HepG2 (cell line): ENCODE measurements at regions not wholly inside any gene's neighbourhood (a gene's known extent, or its start where the extent isn't known, plus 50 kb on each side); places are given as distances from the start of the nearest gene placed in this dataset.

ENCODE experiments used
- ATAC-seq: fragments of 200-7000 bp; cut with Tn5 transposase; 3 replicates; pipeline ENCODE4 v1.9.1; 2020; ENCODE audit warnings: mild to moderate bottlenecking, moderate library complexity
- BruUV-seq: library from RNA; stranded (reverse); fragments of 400-500 nt; replicated peaks from 2 replicates; lab custom pipeline; 2021; lab: Mats Ljungman, UMichigan
- CTCF ChIA-PET: fragments of 300-600 bp; formaldehyde crosslinking; extraction: SDS; loops from one replicate; lab custom pipeline; 2021; ENCODE audit warnings: low total read pairs, inconsistent platforms, low intra/inter-chr PET ratio; lab: Yijun Ruan, JAX
- POLR2A ChIA-PET: fragments of 350-600 bp; sonication (Branson Sonifier 250); formaldehyde crosslinking; loops from one replicate; lab custom pipeline; 2020; ENCODE audit warnings: antibody characterized with exemption, inconsistent platforms; lab: Yijun Ruan, JAX
- DNase-seq: peaks from one replicate; pipeline ENCODE4 v3.0.0-alpha.2; 2015; ENCODE audit warnings: low spot score
- FAIRE-seq: peaks from 3 replicates; lab custom pipeline; 2011; peaks lifted over from hg19 to GRCh38; lab: Jason Lieb, UNC
- H2AFZ ChIP-seq: one replicate; pipeline ENCODE4 v1.6.1; 2011; ENCODE audit warnings: low read length, inconsistent platforms
- H3K27ac ChIP-seq: fragments of 300-600 bp; 3 replicates; pipeline ENCODE4 v1.8.0; 2011; ENCODE audit warnings: mixed run types, mild to moderate bottlenecking, mixed read lengths, low read length, inconsistent platforms; ENCODE audit not compliant: insufficient read depth; ENCODE audit errors: extremely low read length
- H3K27me3 ChIP-seq, 2 experiments: fragments of 200-600 bp in 1 of 2; 2 replicates in 1 of 2; 3 replicates in 1 of 2; pipeline versions ENCODE4 v1.6.0 to v1.8.0; 2011; ENCODE audit warnings: low read length in 2 of 2, mild to moderate bottlenecking in 2 of 2, moderate library complexity in 2 of 2, inconsistent platforms in 1 of 2; ENCODE audit not compliant: insufficient read depth in 2 of 2, control insufficient read depth in 1 of 2
- H3K36me3 ChIP-seq, 2 experiments: fragments of 200-600 bp in 1 of 2; replicated peaks in 1 of 2; 2 replicates in 1 of 2; 3 replicates in 1 of 2; pipeline versions ENCODE4 v1.5.1 to v1.8.0; 2011; ENCODE audit warnings: low read length in 2 of 2, inconsistent platforms in 1 of 2; ENCODE audit not compliant: insufficient read depth in 2 of 2, control insufficient read depth in 1 of 2
- H3K4me1 ChIP-seq: 2 replicates; pipeline ENCODE4 v1.5.1; 2012; ENCODE audit warnings: low read length, inconsistent platforms; ENCODE audit not compliant: insufficient read depth
- H3K4me2 ChIP-seq: 2 replicates; pipeline ENCODE4 v1.6.0; 2011; ENCODE audit warnings: low read depth, low read length, inconsistent platforms
- H3K4me3 ChIP-seq, 3 experiments: fragments of 200-600 bp in 1 of 3; sonication (generic), shearing (Covaris generic) in 1 of 3; replicated peaks in 1 of 3; 2 replicates each; pipeline ENCODE4 v1.5.1; 2011 to 2016; ENCODE audit warnings: low read length in 3 of 3, inconsistent platforms in 2 of 3, low read depth in 2 of 3, mild to moderate bottlenecking in 2 of 3, control low read depth in 1 of 3, mixed read lengths in 1 of 3; ENCODE audit not compliant: insufficient read depth in 1 of 3
- H3K79me2 ChIP-seq: one replicate; pipeline ENCODE4 v1.6.1; 2011; ENCODE audit warnings: low read length, inconsistent platforms; ENCODE audit not compliant: insufficient read depth
- H3K9ac ChIP-seq: 2 replicates; pipeline ENCODE4 v1.6.0; 2011; ENCODE audit warnings: mild to moderate bottlenecking, low read depth, low read length, inconsistent platforms; ENCODE audit not compliant: insufficient read depth
- H3K9me3 ChIP-seq: 2 replicates; pipeline ENCODE4 v1.5.1; 2012; ENCODE audit warnings: mild to moderate bottlenecking, low read length
- H4K20me1 ChIP-seq: 2 replicates; pipeline ENCODE4 v1.6.0; 2011; ENCODE audit warnings: inconsistent platforms, mild to moderate bottlenecking, low read length, moderate library complexity; ENCODE audit not compliant: insufficient read depth
- ATM ChIP-seq: fragments of 450-650 bp; IDR thresholded peaks from 2 replicates; pipeline ENCODE4 v1.7.1; 2017; ENCODE audit warnings: mild to moderate bottlenecking, borderline replicate concordance
- CBFB ChIP-seq: sonication (generic); formaldehyde crosslinking; IDR thresholded peaks from 2 replicates; pipeline ENCODE4 v1.4.0; 2020; ENCODE audit warnings: missing genetic modification reagents
- ELF1 ChIP-seq: sonication (generic); formaldehyde crosslinking; IDR thresholded peaks from 2 replicates; pipeline ENCODE4 v1.4.0; 2020; ENCODE audit warnings: missing genetic modification reagents
- ETV5 ChIP-seq: IDR thresholded peaks from 2 replicates; pipeline ENCODE4 v1.6.1; 2018; ENCODE audit warnings: missing biosample characterization, missing genetic modification reagents, inconsistent platforms, borderline replicate concordance
- HDAC2 ChIP-seq: sonication (generic); formaldehyde crosslinking; IDR thresholded peaks from 2 replicates; pipeline ENCODE4 v1.4.0; 2020; ENCODE audit warnings: missing genetic modification reagents
- KAT8 ChIP-seq: IDR thresholded peaks from 2 replicates; pipeline ENCODE4 v1.6.1; 2016; ENCODE audit warnings: missing genetic modification reagents, missing compliant biosample characterization
- MAFK ChIP-seq, 2 experiments: IDR thresholded peaks in 1 of 2; conservative IDR thresholded peaks in 1 of 2; 2 replicates each; pipeline ENCODE4 v1.6.1; 2011; ENCODE audit warnings: improper control_type of control experiment in 2 of 2, low read length in 2 of 2
- NFE2 ChIP-seq: sonication (generic); formaldehyde crosslinking; IDR thresholded peaks from 2 replicates; pipeline ENCODE4 v1.4.0; 2020; ENCODE audit warnings: missing genetic modification reagents
- PAF1 ChIP-seq: IDR thresholded peaks from 2 replicates; pipeline ENCODE4 v1.6.1; 2016; ENCODE audit warnings: missing genetic modification reagents, missing compliant biosample characterization
- POGZ ChIP-seq: sonication (generic); formaldehyde crosslinking; IDR thresholded peaks from 2 replicates; pipeline ENCODE4 v1.4.0; 2020; ENCODE audit warnings: mild to moderate bottlenecking, missing genetic modification reagents
- RBM39 ChIP-seq: fragments of 200-400 bp; formaldehyde crosslinking; IDR thresholded peaks from one replicate; pipeline ENCODE4 v1.6.1; 2018; ENCODE audit warnings: antibody characterized with exemption, mild to moderate bottlenecking, low read depth, low read length; ENCODE audit not compliant: poor library complexity, severe bottlenecking
- in situ Hi-C: cut with HindIII; loops from 2 replicates; pipeline ENCODE4 v1.10.0; 2017; ENCODE audit warnings: low pct_unique_long_range_greater_than_20kb; ENCODE audit not compliant: extremely low pct_ligation_motif_present
- intact Hi-C: fragments of 100-400 bp; cut with micrococcal nuclease; formaldehyde crosslinking; loops from one replicate; pipeline ENCODE4 v1.10.0; 2022; ENCODE audit not compliant: unreplicated experiment
- TF ChIP-seq, protein P1 (sequence below): sonication (generic); formaldehyde crosslinking; conservative IDR thresholded peaks from 2 replicates; pipeline ENCODE4 v1.4.0; 2020; ENCODE audit warnings: mild to moderate bottlenecking, missing genetic modification reagents, moderate library complexity
- TF ChIP-seq, protein P2 (sequence below): sonication (generic); formaldehyde crosslinking; IDR thresholded peaks from 2 replicates; pipeline ENCODE4 v1.8.0; 2022; ENCODE audit warnings: mild to moderate bottlenecking, missing genetic modification reagents, moderate library complexity
- TF ChIP-seq, protein P3 (sequence below): sonication (generic); formaldehyde crosslinking; IDR thresholded peaks from 2 replicates; pipeline ENCODE4 v1.9.0; 2021; ENCODE audit warnings: missing genetic modification reagents, borderline replicate concordance
- TF ChIP-seq, protein P4 (sequence below): sonication (generic); formaldehyde crosslinking; IDR thresholded peaks from 2 replicates; pipeline ENCODE4 v1.8.0; 2023; ENCODE audit warnings: mild to moderate bottlenecking, missing genetic modification reagents

DNA sequence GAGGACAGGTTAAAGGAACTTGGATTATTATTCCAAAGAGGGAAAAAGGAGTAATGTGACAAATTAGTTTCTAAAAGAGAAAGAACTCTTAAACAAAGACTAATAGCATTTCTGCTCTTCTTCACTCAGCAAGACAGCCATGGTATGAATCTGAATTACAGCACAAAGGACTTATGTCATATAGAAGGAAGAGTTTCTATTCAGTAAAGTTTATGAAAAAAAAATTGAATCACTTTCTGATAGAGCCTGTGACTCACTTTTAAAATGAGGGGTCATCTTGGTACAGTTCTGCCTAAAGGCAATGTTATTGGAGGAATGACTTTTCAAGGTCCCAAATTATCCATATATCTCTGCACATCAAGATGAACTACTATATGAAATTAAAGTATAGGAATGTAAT is 101.7 kb downstream of the DUSP6 start:
- ChIA-PET CTCF (no interaction called here), POLR2A (no interaction called here)
- Histone ChIP-seq H4K20me1 (no peaks in the 10 kb centered on the region), H3K79me2 (no peaks in the 10 kb centered on the region), H3K4me2 (no peak overlapping the region), H3K4me1 (peaks cover 12% of the 10 kb centered on the region), H3K9me3 (no peaks in the 10 kb centered on the region), H3K4me3 (no peak overlapping the region), H3K36me3 (no peaks in the 10 kb centered on the region), H3K27ac (no peak overlapping the region), H3K27me3 (no peaks in the 10 kb centered on the region), H3K9ac (no peak overlapping the region), H2AFZ (no peak overlapping the region)
- ATAC-seq (no peak), DNase-seq (no peak), FAIRE-seq (no peak)
- no TSS peak for BruUV-seq
- intact Hi-C loops: no loop called here
- in situ Hi-C loops: no loop called here
- TF ChIP-seq ATM (no peak), HDAC2 (CRISPR knock-in tag) (no peak), KAT8 (CRISPR knock-in tag) (no peak), ELF1 (no peak), MAFK (conservative IDR thresholded peaks at IDR 0.05 in 1 of 2, IDR thresholded peaks at IDR 0.05 in 1 of 2; ENCODE audit: low read length in 2 of 2) (no peak), PAF1 (CRISPR knock-in tag) (no peak), POGZ (no peak), NFE2 (CRISPR knock-in tag) (no peak), ETV5 (no peak), CBFB (no peak), RBM39 (no peak)
- TF ChIP-seq, protein P1, sequence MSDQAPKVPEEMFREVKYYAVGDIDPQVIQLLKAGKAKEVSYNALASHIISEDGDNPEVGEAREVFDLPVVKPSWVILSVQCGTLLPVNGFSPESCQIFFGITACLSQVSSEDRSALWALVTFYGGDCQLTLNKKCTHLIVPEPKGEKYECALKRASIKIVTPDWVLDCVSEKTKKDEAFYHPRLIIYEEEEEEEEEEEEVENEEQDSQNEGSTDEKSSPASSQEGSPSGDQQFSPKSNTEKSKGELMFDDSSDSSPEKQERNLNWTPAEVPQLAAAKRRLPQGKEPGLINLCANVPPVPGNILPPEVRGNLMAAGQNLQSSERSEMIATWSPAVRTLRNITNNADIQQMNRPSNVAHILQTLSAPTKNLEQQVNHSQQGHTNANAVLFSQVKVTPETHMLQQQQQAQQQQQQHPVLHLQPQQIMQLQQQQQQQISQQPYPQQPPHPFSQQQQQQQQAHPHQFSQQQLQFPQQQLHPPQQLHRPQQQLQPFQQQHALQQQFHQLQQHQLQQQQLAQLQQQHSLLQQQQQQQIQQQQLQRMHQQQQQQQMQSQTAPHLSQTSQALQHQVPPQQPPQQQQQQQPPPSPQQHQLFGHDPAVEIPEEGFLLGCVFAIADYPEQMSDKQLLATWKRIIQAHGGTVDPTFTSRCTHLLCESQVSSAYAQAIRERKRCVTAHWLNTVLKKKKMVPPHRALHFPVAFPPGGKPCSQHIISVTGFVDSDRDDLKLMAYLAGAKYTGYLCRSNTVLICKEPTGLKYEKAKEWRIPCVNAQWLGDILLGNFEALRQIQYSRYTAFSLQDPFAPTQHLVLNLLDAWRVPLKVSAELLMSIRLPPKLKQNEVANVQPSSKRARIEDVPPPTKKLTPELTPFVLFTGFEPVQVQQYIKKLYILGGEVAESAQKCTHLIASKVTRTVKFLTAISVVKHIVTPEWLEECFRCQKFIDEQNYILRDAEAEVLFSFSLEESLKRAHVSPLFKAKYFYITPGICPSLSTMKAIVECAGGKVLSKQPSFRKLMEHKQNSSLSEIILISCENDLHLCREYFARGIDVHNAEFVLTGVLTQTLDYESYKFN: no peak
- TF ChIP-seq, protein P2, sequence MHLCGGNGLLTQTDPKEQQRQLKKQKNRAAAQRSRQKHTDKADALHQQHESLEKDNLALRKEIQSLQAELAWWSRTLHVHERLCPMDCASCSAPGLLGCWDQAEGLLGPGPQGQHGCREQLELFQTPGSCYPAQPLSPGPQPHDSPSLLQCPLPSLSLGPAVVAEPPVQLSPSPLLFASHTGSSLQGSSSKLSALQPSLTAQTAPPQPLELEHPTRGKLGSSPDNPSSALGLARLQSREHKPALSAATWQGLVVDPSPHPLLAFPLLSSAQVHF (CRISPR knock-in tag): no peak
- TF ChIP-seq, protein P3, sequence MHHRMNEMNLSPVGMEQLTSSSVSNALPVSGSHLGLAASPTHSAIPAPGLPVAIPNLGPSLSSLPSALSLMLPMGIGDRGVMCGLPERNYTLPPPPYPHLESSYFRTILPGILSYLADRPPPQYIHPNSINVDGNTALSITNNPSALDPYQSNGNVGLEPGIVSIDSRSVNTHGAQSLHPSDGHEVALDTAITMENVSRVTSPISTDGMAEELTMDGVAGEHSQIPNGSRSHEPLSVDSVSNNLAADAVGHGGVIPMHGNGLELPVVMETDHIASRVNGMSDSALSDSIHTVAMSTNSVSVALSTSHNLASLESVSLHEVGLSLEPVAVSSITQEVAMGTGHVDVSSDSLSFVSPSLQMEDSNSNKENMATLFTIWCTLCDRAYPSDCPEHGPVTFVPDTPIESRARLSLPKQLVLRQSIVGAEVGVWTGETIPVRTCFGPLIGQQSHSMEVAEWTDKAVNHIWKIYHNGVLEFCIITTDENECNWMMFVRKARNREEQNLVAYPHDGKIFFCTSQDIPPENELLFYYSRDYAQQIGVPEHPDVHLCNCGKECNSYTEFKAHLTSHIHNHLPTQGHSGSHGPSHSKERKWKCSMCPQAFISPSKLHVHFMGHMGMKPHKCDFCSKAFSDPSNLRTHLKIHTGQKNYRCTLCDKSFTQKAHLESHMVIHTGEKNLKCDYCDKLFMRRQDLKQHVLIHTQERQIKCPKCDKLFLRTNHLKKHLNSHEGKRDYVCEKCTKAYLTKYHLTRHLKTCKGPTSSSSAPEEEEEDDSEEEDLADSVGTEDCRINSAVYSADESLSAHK (CRISPR knock-in tag): no peak
- TF ChIP-seq, protein P4, sequence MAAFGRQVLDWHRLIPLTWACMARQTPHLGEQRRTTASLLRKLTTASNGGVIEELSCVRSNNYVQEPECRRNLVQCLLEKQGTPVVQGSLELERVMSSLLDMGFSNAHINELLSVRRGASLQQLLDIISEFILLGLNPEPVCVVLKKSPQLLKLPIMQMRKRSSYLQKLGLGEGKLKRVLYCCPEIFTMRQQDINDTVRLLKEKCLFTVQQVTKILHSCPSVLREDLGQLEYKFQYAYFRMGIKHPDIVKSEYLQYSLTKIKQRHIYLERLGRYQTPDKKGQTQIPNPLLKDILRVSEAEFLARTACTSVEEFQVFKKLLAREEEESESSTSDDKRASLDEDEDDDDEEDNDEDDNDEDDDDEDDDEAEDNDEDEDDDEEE (CRISPR knock-in tag): no peak
